GM18909 (cell line): ENCODE measurements at regions not wholly inside any gene's neighbourhood (a gene's known extent, or its start where the extent isn't known, plus 50 kb on each side); places are given as distances from the start of the nearest gene placed in this dataset.
"Not testable (repeated sequence)": the region's sequence is repeated elsewhere in the genome, so short reads cannot be mapped to it uniquely, and the experiment has no call there.

Experiments used
- ATAC-seq: cut with Tn5 transposase; IDR thresholded peaks from one replicate; pipeline ENCODE4 v1.9.1; 2021; ENCODE audit warnings: mild to moderate bottlenecking; ENCODE audit not compliant: unreplicated experiment, poor library complexity

- ATAC-seq, result no peak
Observed at GRCh38 chr12:107511292-107511691, 174.3 kb upstream of the PWP1 start.

GRCh38 chr12:107512391-107512790 is 173.2 kb upstream of the PWP1 start:
- no peak for ATAC-seq

GRCh38 chr12:107513184-107513583 is 172.4 kb upstream of the PWP1 start:
- ATAC-seq, result no peak

GRCh38 chr12:107513636-107514400 is 171.8 kb upstream of the PWP1 start:
- no peak for ATAC-seq

DNA sequence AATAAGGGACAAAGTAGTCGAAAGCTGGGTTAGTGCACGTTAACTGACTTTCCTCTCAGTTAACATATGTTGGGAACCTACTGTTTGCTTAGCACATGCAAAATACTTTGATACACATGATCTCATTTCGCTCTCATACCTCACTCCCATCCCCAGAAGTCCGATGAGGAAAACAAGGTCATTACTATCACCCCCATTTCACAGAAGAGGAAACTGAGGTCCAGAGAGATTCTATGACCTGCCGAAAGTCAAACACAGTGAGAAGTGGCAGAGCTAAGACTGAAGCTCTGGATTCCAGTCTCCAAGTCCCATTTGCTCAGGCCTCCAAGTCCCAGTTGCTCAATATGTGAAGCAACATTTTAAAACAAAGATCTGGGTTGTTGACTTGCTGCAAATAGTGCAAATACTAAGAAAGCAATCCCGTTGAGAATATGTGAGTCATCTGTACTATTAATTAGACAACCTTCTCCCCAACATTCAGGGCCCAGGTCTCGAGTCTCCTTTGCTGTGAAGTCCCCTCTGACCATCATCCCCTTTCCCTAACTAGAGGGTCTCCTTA is 170.6 kb upstream of the PWP1 start:
- ATAC-seq, result no peak

DNA sequence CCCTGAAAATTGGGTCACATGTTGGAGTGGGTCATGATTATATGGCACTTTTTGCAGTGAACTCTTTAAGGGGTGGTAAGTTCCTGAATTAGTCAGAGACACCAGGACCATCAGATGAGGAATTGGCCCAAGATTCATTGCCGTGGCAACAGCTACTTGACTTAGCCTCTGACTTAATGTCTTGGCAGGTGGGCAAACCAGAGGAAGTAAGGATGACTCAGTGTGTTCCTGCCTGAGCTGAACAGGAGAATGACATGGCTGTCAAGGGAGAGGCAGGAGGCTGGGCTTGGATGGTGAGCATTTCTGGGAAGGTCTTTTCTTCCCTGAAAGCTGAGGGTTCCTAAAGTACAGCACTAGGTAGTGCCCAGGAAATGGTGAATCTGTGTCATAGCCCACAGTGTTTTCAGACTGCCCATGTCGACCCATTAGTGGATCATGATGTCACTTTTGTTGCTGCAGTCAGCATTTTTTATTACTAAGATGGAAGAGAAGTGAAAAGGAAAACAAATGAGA is 170.1 kb upstream of the PWP1 start:
- ATAC-seq, result no peak

DNA sequence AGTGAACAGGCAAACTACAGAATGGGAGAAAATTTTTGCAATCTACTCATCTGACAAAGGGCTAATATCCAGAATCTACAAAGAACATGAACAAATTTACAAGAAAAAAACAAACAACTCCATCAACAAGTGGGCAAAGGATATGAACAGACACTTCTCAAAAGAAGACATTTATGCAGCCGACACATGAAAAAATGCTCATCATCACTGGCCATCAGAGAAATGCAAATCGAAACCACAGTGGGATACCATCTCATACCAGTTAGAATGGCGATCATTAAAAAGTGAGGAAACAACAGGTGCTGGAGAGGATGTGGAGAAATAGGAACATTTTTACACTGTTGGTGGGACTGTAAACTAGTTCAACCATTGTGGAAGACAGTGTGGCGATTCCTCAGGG is 167.8 kb upstream of the PWP1 start:
- ATAC-seq, result not testable (repeated sequence)

DNA sequence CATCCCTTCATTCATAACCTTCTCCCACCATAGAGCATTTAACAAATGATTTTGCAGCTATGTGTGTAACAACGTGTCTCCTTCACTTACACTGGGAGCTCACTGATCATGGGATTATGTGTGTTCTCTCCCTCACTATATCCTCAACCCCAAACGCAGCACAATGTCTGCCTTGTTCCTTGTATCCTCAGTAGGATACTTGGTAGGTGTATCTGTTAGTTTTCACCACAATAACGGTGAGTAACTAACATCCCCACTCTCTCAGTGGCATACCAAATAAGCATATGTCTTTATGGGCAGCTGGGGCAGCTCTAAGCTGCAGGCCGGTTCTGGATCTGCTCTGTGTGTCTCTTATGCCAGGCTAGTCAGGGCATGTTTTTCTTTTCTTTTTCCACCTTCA is 166.7 kb upstream of the PWP1 start:
- ATAC-seq, result no peak

- no peak for ATAC-seq
Observed at GRCh38 chr12:107519906-107520859, 165.4 kb upstream of the PWP1 start.

GRCh38 chr12:107521826-107522355 is 163.7 kb upstream of the PWP1 start:
- ATAC-seq, result no peak

DNA sequence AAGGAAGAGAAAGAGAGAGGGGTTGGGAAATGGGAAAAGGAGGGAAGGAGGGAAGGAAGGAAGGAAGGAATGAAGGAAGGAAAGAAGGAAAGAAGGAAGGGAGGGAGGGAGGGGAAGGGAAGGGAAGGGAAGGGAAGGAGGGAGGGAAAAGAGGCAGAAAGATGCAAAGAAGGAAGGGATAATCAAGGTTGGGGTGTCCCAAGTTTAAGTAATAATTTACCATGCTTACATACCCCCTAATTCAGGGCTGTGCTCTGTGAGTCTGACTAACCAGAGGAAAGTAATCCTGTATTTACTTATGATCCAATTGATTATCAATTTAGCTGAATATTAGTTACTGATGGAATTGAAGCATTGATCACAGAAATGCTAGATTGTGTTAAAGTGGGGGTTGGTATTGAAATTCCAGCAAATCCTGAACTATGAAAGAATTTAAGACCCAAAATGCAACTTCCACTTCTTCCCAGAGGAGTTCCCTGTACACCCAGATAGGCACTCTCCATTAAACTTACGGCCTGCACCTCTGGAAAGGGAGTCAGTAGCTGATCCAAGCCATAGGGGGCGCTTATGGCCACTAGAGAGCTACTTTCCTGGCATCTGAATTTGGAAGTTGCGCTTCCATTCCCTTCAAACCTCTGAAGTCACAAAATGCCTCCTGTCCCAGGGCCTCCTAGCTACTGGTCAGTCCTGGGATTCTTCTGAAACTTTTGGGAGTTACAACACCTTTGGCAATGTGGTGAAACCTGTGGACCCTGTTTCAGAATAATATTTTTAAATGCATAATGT is 162.7 kb upstream of the PWP1 start:
- ATAC-seq, result no peak

DNA sequence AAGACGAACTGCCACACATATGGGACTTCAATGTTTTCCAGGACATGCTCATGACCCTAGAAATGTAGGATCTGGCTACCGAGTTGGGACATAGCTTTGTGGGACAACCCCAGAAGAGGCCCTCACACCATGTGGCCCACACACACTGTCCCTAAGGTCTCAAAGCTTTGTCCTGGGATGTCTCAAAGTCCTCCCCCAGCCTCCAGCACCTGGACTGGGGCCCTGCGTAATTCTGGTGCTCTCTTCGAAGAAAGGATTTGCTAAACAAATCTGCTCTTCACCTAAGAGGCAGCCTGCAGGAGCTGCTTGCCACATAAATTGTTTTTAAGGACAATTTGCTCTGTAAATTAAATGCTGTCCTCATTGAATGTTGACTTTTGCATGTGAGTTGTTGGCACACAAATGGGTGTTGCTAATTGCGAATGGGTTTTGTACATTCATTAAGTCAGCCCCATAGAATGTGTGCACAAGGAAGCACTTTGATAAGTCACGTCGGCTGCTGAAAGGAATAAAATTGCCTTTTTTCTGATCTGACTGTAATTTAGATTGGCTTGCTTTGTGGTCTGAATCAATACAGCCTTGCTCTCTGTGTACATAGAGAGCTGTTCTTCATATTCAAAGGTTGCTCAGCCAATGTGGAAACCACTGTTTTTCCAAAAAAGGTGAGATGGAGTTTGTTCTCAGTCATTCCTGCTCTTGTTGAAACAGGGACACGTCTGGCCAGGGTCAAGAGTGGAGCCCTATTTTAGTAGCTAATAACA is 161.6 kb upstream of the PWP1 start:
- no peak for ATAC-seq

DNA sequence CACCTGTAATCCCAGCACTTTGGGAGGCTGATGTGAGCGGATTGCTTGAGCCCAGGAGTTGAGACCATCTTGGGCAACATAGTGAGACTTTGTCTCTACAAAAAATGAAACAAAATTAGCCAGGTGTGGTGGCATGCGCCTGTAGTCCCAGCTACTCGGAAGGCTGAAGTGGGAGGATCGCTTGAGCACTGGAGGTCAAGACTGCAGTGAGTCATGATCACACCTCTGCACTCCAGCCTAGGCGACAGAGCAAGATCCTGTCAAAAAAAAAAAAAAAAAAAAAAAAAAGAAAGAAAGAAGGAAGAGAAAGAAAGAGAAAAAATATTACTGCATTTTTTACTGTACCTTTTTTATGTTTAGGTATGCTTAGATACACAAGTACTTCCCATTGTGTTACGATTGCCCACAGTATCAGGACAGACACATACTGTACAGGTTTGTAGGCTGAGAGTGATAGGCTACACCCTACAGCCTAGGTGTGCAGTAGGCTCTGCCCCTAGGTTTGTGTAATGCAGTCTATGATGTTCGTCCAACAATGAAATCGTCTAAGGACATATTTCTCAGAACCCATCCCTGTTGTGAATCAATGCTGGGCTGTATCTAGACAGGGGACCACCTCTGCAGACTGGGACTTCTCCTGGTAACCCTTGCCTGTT is 160.4 kb upstream of the PWP1 start:
- ATAC-seq, result no peak

- no peak for ATAC-seq
Observed at GRCh38 chr12:107525719-107526554, 159.7 kb upstream of the PWP1 start.

GRCh38 chr12:107526555-107527180 is 158.9 kb upstream of the PWP1 start:
- no peak for ATAC-seq

DNA sequence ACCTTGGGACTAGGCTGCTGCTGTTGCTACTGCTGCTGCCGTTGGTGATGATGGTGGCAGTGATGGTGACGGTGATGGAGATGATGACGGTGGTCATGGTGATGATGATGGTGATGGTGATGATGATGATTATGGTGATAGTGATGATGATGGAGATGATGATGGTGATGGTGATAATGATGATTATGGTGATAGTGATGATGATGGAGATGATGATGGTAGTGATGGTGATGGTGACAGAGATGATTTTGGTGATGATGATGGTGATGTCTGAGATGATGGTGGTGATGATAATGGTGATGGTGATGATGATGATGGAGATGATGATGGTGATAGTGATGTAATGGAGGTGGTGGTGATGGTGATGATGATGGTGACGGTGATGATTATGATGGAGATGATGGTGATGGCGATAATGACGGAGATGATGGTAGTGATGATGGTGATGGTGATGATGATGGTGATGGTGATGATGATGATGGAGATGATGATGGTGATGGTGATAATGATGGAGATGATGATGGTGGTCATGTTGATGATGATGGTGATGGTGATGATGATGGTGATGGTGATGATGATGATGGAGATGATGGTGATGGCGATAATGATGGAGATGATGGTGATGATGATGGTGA is 156.8 kb upstream of the PWP1 start:
- ATAC-seq, result no peak

DNA sequence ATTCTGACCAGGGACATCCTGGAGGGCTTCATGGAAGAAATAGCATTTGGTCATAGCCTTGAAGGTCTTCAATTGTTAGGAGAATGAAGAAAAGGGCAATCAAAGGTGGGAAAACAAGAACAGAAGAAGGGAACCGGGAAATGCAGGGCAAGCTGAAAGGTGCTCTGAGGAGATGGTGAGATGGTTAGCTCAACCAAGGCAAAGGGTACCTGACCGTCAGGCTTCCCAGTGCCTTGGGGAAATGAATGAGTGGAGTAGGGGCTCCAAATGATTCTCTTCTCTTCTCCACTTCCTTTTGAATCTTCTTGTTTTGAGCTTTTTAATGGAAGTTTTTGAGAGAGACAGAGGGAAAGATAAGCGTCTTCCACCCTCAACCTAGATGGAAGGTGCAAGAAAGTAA is 155.6 kb upstream of the PWP1 start:
- no peak for ATAC-seq
